ENCODE measurements at regions not wholly inside any gene's neighbourhood (a gene's known extent, or its start where the extent isn't known, plus 50 kb on each side); places are given as distances from the start of the nearest gene placed in this dataset.

GRCh38 chr7:115359955-115360354 lies 438.1 kb downstream of the MDFIC start:
- POLR2A ChIA-PET, result no interaction called here
- BruUV-seq (replicated peaks), result no TSS peak
- H3K27me3 Mint-ChIP-seq (ENCODE audit: insufficient read depth, unreplicated experiment), result peaks cover 55% of the 10 kb centered on the region
- intact Hi-C loops (cut with micrococcal nuclease), result loop anchor here (5.0 to 10.0 kb wide), 3 partner anchors 325 to 495 kb away; no protein-coding TSS in a partner anchor
- CTCF ChIA-PET, result no interaction called here
- DNase-seq (ENCODE audit: unreplicated experiment), result no peak
- no peaks in the 10 kb centered on the region for H3K36me3 Mint-ChIP-seq (ENCODE audit: insufficient read depth, unreplicated experiment)
- H3K4me3 Mint-ChIP-seq (ENCODE audit: unreplicated experiment), result no peak overlapping the region
- H3K27ac Mint-ChIP-seq (ENCODE audit: low read depth, unreplicated experiment), result no peak overlapping the region
- TF ChIP-seq, protein P1, sequence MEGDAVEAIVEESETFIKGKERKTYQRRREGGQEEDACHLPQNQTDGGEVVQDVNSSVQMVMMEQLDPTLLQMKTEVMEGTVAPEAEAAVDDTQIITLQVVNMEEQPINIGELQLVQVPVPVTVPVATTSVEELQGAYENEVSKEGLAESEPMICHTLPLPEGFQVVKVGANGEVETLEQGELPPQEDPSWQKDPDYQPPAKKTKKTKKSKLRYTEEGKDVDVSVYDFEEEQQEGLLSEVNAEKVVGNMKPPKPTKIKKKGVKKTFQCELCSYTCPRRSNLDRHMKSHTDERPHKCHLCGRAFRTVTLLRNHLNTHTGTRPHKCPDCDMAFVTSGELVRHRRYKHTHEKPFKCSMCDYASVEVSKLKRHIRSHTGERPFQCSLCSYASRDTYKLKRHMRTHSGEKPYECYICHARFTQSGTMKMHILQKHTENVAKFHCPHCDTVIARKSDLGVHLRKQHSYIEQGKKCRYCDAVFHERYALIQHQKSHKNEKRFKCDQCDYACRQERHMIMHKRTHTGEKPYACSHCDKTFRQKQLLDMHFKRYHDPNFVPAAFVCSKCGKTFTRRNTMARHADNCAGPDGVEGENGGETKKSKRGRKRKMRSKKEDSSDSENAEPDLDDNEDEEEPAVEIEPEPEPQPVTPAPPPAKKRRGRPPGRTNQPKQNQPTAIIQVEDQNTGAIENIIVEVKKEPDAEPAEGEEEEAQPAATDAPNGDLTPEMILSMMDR (IDR thresholded peaks at IDR 0.05; ENCODE audit: unreplicated experiment), result no peak
- H3K9me3 Mint-ChIP-seq (ENCODE audit: unreplicated experiment), result no peaks in the 10 kb centered on the region
- H3K4me1 Mint-ChIP-seq (ENCODE audit: insufficient read depth, unreplicated experiment), result no peaks in the 10 kb centered on the region

DNA sequence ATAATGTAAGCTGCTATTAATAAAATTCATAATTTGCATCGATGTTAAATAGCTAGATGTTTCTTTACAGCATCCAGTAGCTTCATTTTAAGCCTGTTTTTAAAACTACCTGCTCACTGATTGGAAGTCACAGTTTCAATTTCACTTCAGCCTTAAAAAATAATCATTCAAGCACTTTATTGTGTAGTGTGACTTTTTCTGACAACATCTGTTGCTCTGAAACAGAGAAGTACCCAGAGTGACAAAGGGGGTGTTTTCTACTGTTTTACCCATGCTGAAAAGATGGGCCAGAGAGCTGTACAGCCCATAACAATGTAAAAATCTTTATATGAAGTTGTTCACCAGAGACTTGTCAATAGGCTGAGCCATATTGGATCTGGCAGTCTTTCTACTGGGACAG lies 437.2 kb downstream of the MDFIC start:
- Mint-ChIP-seq H3K27ac (ENCODE audit: low read depth, unreplicated experiment) (no peak overlapping the region), H3K9me3 (ENCODE audit: unreplicated experiment) (no peaks in the 10 kb centered on the region), H3K4me3 (ENCODE audit: unreplicated experiment) (no peak overlapping the region), H3K36me3 (ENCODE audit: insufficient read depth, unreplicated experiment) (no peaks in the 10 kb centered on the region), H3K27me3 (ENCODE audit: insufficient read depth, unreplicated experiment) (peaks cover 58% of the 10 kb centered on the region), H3K4me1 (ENCODE audit: insufficient read depth, unreplicated experiment) (no peaks in the 10 kb centered on the region)
- DNase-seq (ENCODE audit: unreplicated experiment), result no peak
- CTCF ChIA-PET, result interaction anchor here (0.5 to 1.2 kb wide), 2 partner anchors 348 to 466 kb away, joined by 3 read pairs; no protein-coding TSS in a partner anchor
- POLR2A ChIA-PET, result no interaction called here
- TF ChIP-seq, protein P1 (IDR thresholded peaks at IDR 0.05; ENCODE audit: unreplicated experiment), result no peak
- intact Hi-C loops (cut with micrococcal nuclease), result loop anchor here (5.0 to 10.0 kb wide), 3 partner anchors 326 to 494 kb away; no protein-coding TSS in a partner anchor
- no TSS peak for BruUV-seq (replicated peaks)

DNA sequence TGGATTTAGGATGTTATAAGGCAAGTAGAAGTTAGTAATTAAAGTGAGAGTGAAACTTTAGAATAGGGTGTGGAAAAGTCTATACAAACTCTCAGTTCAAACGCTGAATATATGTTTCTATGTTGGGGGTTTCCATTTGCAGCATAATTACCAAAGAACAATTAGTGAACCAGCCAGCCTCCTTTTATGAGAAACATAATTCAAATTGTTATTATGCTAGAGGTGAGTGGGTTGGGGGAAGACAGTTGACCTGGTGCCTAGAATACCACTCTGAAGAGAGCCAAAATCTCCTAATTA lies 435.8 kb downstream of the MDFIC start:
- Mint-ChIP-seq H3K27me3 (ENCODE audit: insufficient read depth, unreplicated experiment) (peaks cover 62% of the 10 kb centered on the region), H3K36me3 (ENCODE audit: insufficient read depth, unreplicated experiment) (no peaks in the 10 kb centered on the region), H3K27ac (ENCODE audit: low read depth, unreplicated experiment) (no peak overlapping the region), H3K4me3 (ENCODE audit: unreplicated experiment) (no peak overlapping the region), H3K9me3 (ENCODE audit: unreplicated experiment) (no peaks in the 10 kb centered on the region), H3K4me1 (ENCODE audit: insufficient read depth, unreplicated experiment) (no peaks in the 10 kb centered on the region)
- POLR2A ChIA-PET, result no interaction called here
- no peak for DNase-seq (ENCODE audit: unreplicated experiment)
- no TSS peak for BruUV-seq (replicated peaks)
- intact Hi-C loops (cut with micrococcal nuclease), result loop anchor here (5.0 to 10.0 kb wide), 3 partner anchors 327 to 495 kb away; no protein-coding TSS in a partner anchor
- TF ChIP-seq, protein P1 (IDR thresholded peaks at IDR 0.05; ENCODE audit: unreplicated experiment), result no peak
- CTCF ChIA-PET, result interaction anchor here (0.9 kb wide), 1 partner anchor 79 kb away, joined by 3 read pairs; no protein-coding TSS in a partner anchor

GRCh38 chr7:115356999-115357702 lies 435.3 kb downstream of the MDFIC start:
- Mint-ChIP-seq H3K9me3 (ENCODE audit: unreplicated experiment) (no peaks in the 10 kb centered on the region), H3K4me3 (ENCODE audit: unreplicated experiment) (no peak overlapping the region), H3K27me3 (ENCODE audit: insufficient read depth, unreplicated experiment) (peaks cover 62% of the 10 kb centered on the region), H3K36me3 (ENCODE audit: insufficient read depth, unreplicated experiment) (no peaks in the 10 kb centered on the region), H3K4me1 (ENCODE audit: insufficient read depth, unreplicated experiment) (no peaks in the 10 kb centered on the region), H3K27ac (ENCODE audit: low read depth, unreplicated experiment) (no peak overlapping the region)
- DNase-seq (ENCODE audit: unreplicated experiment), result no peak
- intact Hi-C loops (cut with micrococcal nuclease), result loop anchor here (5.0 to 10.0 kb wide), 3 partner anchors 328 to 495 kb away; no protein-coding TSS in a partner anchor
- TF ChIP-seq, protein P1 (IDR thresholded peaks at IDR 0.05; ENCODE audit: unreplicated experiment), result no peak
- no TSS peak for BruUV-seq (replicated peaks)
- POLR2A ChIA-PET, result no interaction called here
- CTCF ChIA-PET, result interaction anchor here (0.6 to 0.9 kb wide), 3 partner anchors 10 to 755 kb away, joined by 3 to 4 read pairs (median 3); no protein-coding TSS in a partner anchor
